ENCODE measurements at regions not wholly inside any gene's neighbourhood (a gene's known extent, or its start where the extent isn't known, plus 50 kb on each side); places are given as distances from the start of the nearest gene placed in this dataset.

DNA sequence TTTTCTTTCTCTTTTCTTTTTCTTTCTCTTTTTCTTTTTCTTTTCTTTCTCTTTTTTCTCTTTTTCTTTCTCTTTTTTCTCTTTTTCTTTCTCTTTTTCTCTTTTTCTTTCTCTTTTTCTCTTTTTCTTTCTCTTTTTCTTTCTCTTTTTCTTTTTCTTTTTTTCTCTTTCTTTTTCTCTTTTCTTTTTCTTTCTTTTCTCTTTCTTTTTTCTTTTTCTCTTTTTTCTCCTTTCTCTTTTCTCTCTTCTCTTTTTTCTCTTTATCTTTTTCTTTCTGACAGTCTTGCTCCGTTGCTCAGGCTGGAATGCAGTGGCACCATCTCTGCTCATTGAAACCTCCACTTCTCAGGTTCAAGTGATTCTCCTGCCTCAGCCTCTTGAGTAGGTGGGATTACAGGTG, 335.7 kb downstream of the SQOR start:
- TF ChIP-seq, protein P1, sequence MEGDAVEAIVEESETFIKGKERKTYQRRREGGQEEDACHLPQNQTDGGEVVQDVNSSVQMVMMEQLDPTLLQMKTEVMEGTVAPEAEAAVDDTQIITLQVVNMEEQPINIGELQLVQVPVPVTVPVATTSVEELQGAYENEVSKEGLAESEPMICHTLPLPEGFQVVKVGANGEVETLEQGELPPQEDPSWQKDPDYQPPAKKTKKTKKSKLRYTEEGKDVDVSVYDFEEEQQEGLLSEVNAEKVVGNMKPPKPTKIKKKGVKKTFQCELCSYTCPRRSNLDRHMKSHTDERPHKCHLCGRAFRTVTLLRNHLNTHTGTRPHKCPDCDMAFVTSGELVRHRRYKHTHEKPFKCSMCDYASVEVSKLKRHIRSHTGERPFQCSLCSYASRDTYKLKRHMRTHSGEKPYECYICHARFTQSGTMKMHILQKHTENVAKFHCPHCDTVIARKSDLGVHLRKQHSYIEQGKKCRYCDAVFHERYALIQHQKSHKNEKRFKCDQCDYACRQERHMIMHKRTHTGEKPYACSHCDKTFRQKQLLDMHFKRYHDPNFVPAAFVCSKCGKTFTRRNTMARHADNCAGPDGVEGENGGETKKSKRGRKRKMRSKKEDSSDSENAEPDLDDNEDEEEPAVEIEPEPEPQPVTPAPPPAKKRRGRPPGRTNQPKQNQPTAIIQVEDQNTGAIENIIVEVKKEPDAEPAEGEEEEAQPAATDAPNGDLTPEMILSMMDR (IDR thresholded peaks at IDR 0.05), result no peak
- WGBS, 2 donors, result 92 to 95% methylated on average over 1 of the region's 1 CpG
- intact Hi-C loops (cut with DNase I; ENCODE audit: low total_unique reads), result no loop called here
- no peak for DNase-seq (ENCODE audit: low spot score in 2 of 2)
- H3K4me3 ChIP-seq (ENCODE audit: low read depth, poor library complexity, severe bottlenecking), result no peak overlapping the region

GRCh38 chr15:45980366-45980765, 345.5 kb downstream of the SQOR start:
- WGBS, 2 donors, result 88 to 93% methylated on average over 5 of the region's 5 CpGs
- no peak for DNase-seq (ENCODE audit: low spot score in 2 of 2)
- no peak for TF ChIP-seq POLR2A (IDR thresholded peaks at IDR 0.05)
- intact Hi-C loops (cut with DNase I; ENCODE audit: low total_unique reads), result no loop called here
- no peak overlapping the region for H3K4me3 ChIP-seq (ENCODE audit: low read depth, poor library complexity, severe bottlenecking)

DNA sequence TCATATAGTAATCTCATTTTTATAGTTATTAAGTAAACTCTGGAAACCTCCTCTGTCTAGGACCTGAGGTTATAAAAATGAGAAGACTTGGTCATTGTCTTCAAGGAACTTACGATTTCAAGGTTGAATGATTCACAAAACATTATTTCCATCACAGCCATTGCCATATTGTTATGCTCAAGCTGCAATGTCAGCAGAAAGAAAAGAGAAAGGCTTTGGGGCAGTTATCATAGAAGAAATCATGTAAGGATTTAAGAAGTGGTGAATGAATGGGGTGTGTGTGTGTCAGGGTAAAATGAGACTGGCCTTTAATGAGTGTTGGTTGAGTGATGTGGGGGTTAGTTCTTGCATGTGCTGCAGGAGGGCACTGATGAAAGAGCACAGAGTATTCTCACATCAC, 346.8 kb downstream of the SQOR start:
- no peak overlapping the region for H3K4me3 ChIP-seq (ENCODE audit: low read depth, poor library complexity, severe bottlenecking)
- TF ChIP-seq, protein P1 (IDR thresholded peaks at IDR 0.05), result no peak
- TF ChIP-seq POLR2A (IDR thresholded peaks at IDR 0.05), result no peak
- no peak for DNase-seq (ENCODE audit: low spot score in 2 of 2)
- intact Hi-C loops (cut with DNase I; ENCODE audit: low total_unique reads), result no loop called here
- WGBS, 2 donors, result 79 to 88% methylated on average over 1 of the region's 1 CpG

GRCh38 chr15:45991863-45992262, 357.0 kb downstream of the SQOR start:
- TF ChIP-seq, protein P1 (IDR thresholded peaks at IDR 0.05), result no peak
- TF ChIP-seq POLR2A (IDR thresholded peaks at IDR 0.05), result no peak
- H3K4me3 ChIP-seq (ENCODE audit: low read depth, poor library complexity, severe bottlenecking), result no peak overlapping the region
- WGBS, 2 donors, result 65 to 81% methylated on average over 3 of the region's 3 CpGs
- intact Hi-C loops (cut with DNase I; ENCODE audit: low total_unique reads), result no loop called here
- DNase-seq (ENCODE audit: low spot score in 2 of 2), result no peak

DNA sequence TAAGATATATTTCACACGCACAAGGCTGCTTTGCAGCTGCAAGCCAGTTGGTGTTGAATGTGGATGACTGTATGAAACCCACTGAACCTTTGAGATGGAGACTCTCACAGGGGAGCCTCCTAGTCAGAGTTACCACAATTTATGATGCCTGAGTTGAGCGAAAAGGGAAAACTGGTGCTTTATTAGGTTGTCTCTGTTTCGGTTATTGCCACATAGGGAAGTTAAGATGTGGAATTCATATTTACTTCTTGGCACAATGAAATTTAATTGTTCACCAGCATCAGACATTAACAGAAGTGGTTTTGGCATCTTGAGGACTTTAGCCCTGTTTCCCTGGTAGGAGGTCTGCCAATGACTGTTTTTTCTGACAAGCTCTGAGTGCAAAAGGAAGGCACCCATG, 358.2 kb downstream of the SQOR start:
- no peak overlapping the region for H3K4me3 ChIP-seq (ENCODE audit: low read depth, poor library complexity, severe bottlenecking)
- no peak for DNase-seq (ENCODE audit: low spot score in 2 of 2)
- intact Hi-C loops (cut with DNase I; ENCODE audit: low total_unique reads), result no loop called here
- TF ChIP-seq, protein P1 (IDR thresholded peaks at IDR 0.05), result no peak
- 74 to 80% methylated on average over 3 of the region's 3 CpGs for WGBS, 2 donors

DNA sequence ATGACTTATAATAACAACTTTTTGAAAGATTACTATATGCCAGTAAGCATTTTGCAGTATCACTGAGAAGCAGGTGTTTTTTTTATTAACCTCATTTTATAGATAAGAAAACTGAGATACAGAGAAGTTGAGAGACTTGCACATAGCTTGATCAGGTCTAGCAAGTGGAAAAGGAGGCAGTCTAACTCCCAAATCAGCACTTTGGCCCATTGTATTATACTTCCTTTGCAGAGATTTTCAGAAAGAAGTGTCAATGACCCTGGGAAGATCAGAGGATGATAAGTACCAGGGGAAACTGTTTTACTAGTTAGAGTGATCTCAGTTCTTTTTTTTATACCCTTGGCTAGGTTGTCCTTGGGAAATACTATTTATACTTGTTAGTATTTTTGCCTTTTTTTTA, 358.7 kb downstream of the SQOR start:
- TF ChIP-seq POLR2A (IDR thresholded peaks at IDR 0.05), result no peak
- TF ChIP-seq, protein P1 (IDR thresholded peaks at IDR 0.05), result no peak

More for the DNA sequence above, 358.7 kb downstream of the SQOR start:
- intact Hi-C loops (cut with DNase I; ENCODE audit: low total_unique reads), result no loop called here
- no peak overlapping the region for H3K4me3 ChIP-seq (ENCODE audit: low read depth, poor library complexity, severe bottlenecking)
- no peak for DNase-seq (ENCODE audit: low spot score in 2 of 2)

Data from lower leg skin (tissue), 4 donors.